Fibroblast of skin of scalp (primary cell): ENCODE measurements at regions not wholly inside any gene's neighbourhood (a gene's known extent, or its start where the extent isn't known, plus 50 kb on each side); places are given as distances from the start of the nearest gene placed in this dataset.
A peak's percentile ranks its signal among the peaks of the same experiment; 100 is the strongest.
"Not testable (repeated sequence)": the region's sequence is repeated elsewhere in the genome, so short reads cannot be mapped to it uniquely, and the experiment has no call there.

ENCODE experiments used
- DNase-seq: peaks from one replicate; pipeline ENCODE4 v3.0.0-alpha.2; 2013

- DNase-seq: no peak
Measured at GRCh38 chr13:80513196-80513595, 172.3 kb upstream of the SPRY2 start.

DNA sequence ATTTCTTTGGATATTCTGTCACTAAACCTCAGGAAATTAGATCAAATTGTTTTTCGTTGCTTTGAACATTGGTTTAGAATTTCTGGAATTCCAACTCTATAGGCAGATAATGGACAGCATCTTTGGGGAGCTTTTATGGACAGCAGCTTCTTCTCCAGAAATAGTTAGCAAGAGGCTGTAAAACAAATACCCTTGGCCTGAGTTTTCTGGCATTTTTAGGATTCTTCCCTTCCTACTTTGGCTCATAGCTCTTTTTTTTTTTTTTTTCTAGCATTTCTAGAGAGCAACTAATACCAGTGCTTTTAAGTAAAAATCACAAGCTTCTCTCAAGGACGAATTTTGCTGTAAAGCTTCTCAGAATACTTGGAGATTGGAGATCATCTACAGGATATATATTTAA is 169.8 kb upstream of the SPRY2 start:
- DNase-seq: peak; percentile 49

DNA sequence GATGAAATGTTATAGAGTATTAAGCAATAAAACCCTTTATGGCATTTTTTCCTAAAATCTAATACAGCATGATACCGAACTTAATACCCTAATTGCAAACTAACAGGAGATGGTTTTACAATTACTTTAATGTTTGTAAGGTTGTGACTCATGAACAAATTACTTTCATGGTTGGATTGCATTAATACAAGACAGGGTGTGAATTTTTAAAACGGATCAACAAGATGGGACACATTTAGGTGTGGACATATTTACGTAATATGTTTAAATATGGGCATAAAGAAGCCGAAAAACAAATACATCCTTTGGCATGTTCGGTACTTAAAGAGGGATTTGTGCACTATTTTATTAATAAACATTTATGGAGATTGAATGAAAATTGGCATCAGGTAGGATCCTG is 168.3 kb upstream of the SPRY2 start:
- DNase-seq: no peak

GRCh38 chr13:80508031-80508430 is 167.1 kb upstream of the SPRY2 start:
- no peak for DNase-seq

GRCh38 chr13:80504453-80504852 is 163.5 kb upstream of the SPRY2 start:
- DNase-seq: peak; percentile 19

- no peak for DNase-seq
Measured at GRCh38 chr13:80502359-80502758, 161.4 kb upstream of the SPRY2 start.

GRCh38 chr13:80501556-80501955 is 160.6 kb upstream of the SPRY2 start:
- no peak for DNase-seq

- peak; percentile 43 for DNase-seq
Measured at GRCh38 chr13:80499536-80500290, 158.8 kb upstream of the SPRY2 start.

DNA sequence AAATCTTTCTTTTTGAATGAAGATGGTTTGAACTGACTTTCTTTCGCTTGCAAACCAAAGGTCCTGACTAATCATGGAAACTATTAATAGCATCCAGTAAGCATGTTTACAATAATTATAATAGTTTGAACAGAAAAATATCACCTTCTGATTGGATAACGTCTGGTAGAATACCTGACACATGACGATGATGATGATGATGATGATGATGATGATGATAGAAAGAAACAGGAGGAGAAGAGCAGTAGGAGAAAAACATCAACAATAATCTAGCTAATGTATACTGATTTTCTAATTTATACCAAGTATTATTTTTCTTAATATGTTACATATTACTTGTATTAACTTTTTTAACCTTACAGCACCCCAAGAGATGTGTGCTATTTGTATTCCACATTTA is 157.5 kb upstream of the SPRY2 start:
- DNase-seq: no peak

DNA sequence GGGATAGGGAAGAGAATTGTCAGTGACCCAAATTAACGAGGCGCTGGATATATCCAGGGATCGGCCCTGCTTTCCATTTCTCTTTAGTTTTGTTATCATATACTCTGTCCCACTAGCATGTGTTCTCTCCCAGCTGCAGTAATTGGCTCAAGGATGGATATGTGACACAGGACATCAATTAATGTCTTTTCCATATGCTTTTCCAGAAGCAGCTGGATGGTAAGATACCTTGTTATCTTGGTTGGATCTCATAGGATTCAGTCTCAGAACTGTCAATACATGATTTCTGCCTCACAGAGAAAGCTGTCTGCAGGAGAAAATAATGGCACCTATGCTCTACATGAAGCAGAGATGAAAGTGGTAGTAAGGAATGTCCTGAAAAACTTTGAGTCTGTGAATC is 157.1 kb upstream of the SPRY2 start:
- no peak for DNase-seq

- DNase-seq: no peak
Measured at GRCh38 chr13:80497439-80497838, 156.5 kb upstream of the SPRY2 start.

- no peak for DNase-seq
Measured at GRCh38 chr13:80496721-80497397, 155.9 kb upstream of the SPRY2 start.

DNA sequence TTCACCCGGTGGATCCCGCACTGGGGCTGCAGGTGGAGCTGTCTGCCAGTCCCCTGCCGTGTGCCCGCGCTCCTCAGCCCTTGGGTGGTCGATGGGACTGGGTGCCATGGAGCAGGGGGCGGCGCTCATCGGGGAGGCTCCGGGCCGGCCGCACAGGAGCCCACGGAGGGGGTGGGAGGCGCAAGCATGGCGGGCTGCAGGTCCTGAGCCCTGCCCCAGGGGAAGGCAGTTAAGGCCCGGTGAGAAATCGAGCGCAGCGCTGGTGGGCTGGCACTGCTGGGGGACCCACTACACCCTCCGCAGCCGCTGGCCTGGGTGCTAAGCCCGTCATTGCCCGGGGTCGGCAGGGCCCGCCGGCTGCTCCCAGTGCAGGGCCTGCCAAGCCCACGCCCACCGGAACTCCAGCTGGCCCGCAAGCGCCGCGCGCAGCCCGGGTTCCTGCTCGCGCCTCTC is 149.6 kb upstream of the SPRY2 start:
- not testable (repeated sequence) for DNase-seq

DNA sequence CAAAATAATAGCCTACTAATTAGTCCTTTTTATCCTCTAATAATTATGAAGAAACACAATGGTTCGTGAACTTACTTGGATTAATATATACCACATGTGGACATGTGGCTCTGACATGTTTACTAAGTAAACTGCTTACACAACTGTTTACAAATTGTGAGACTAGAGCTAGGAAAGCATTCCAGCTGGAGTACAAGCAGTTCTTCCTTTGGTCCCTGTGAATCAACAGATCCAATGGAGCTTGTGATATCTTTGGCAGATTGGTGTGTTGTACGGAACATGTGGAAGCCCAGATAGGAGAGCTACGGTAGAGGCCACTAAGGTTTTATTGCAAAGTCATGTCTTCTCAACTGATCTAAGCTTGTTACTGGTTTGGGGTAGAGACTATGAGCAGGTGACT is 145.5 kb upstream of the SPRY2 start:
- DNase-seq: no peak

DNA sequence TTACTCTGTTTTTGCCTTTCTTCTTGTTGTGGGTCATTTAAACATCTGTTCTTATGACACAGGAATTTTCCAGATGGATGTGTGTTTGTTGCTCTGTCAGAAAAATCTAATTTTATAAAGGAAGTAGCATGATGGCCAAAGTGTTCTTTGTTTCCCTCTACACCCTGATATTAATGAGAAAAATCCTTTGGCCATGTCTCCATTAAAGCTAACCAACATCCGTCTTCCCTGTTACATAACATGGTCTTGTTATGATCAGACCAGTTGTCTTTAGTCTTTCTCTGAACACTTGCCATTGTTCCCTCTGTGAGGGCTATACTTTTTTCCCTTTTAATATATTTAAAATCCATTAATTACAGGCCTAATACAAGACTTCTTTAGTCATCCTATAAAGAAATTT is 142.2 kb upstream of the SPRY2 start:
- DNase-seq: no peak

DNA sequence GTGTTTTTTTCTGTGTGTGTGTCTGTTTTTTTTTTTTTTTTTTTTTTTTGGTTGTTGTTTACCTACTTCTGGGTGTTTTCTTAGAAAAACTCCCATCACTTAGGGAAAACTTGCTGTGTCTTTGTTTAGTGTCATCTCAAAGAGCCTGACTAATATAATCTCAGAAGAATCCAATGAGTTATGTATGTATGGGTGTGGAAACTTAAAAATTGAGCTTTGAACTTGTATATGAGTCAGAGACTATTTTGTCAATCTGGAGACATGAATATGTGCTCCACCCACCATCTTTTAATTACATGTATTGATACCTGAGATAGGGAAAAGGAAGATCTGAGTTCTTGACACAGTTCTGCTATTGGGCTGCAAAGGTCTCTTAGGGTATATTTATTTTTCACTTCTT is 140.7 kb upstream of the SPRY2 start:
- DNase-seq: no peak

DNA sequence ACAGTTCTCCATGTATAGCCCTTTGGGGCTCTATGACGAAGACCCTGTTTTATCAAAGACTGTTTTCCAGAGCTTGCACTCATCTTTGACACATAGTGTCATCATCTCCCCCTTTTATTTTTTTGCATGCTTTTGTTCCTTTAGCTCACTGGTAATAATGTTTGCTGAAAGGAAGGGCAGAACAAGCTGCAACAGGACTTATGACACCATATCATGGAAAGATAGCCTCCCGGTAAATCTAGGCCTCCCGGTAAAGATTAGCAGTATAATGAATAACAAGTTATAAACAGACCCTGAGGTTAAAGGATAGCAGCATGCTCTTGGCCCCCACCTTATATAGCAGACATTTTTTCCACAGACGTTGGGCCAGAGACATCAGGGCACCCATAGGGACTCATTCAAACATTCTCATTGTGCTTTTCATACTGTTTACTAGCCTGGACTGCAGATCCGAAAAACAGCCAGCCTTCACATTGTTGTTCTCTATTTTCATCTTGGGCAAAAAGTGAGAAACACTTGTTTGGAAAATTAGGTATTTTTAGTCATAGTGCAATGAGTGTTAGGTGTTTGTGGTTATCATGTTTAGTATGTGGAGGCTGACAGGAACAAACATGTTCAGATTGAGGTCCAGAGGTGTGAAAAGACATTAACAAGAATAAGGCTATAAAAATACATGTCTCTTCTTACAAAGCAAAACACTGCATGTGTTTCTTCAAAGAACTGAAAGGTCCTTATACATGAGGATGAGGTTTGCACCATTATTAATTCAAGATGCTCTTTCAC is 136.9 kb upstream of the SPRY2 start:
- no peak for DNase-seq

DNA sequence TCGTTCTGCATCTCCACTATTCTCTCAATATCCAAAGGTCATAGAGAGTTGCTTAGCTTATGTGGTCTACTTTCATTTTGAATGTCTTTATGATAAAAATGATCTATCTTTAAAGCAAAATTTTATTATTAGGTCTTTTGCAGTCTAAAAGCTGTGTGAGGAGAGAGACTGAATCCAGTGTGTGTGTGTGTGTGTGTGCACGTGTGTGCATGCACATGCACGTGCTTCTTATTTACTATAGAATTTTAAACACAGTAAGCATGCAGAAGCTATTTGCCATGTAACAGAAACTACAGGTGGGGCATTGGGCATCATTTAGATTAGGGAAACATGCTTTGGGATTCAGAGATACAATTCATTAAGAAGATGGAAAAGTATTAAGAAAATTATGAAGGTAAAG is 136.0 kb upstream of the SPRY2 start:
- no peak for DNase-seq

GRCh38 chr13:80475718-80476117 is 134.8 kb upstream of the SPRY2 start:
- no peak for DNase-seq

DNA sequence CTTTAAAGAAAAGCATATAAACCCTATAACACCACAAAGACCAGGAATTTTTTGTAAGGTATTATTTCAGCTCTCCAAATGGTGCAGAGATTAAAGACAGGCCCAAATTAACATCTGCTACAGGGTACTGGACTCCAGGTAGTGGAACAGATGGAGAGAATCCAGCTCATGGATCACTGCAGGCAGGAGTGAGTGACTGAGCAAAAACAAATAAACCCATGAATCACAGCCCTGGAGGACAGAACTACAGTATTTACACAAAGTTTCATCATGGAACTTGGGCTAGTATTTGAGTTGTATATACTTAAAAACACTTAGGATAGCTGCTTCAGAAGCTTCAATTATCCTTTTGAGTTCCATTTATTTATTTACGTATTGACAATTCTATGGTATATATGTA is 132.8 kb upstream of the SPRY2 start:
- DNase-seq: peak; percentile 82

DNA sequence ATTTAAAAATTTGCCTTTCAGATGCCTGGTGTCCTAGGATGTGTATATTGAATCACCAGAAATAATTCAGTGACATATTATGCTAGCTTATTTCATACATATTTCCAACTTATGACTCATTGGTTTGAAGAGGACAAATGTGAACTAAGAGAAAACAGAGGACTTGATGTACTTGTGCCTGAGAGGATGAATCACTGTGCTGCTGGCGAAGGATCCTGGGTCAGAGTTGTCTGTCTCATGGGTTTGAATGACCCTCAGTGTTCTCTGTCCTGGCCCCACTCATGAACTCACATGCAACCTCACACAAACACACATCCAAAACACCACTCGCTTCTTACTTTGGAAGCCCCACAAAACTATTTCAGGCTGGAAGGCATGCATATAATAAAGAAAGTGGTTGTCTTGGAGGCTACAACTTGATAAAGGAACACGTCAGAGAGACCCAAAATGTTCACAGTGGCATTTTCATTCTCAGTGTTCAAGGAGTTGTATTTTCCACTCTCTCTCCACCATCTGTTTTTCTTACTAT is 129.0 kb upstream of the SPRY2 start:
- peak; percentile 87 for DNase-seq

- no peak for DNase-seq
Measured at GRCh38 chr13:80469105-80469852, 128.4 kb upstream of the SPRY2 start.

DNA sequence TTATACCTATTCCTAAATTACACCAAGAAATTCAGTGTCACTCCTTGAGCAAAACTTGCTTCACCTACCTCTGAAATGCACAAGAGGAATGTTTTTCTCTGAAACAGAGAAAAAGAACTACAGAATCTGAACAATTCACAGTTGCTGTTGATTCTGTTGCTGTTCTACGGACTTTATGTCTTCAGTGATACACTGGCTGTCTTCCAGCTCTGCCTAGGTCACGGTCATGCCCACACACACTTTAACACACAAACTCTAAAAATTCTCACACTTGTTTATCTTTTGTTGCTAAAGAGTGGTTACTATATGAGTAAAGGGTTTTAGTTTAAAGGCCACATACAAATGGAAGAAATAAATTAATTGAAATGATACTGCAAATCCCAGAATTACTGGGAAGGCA is 124.4 kb upstream of the SPRY2 start:
- no peak for DNase-seq
